Stimulated activated CD4-positive, alpha-beta T cell treated with anti-CD3 and anti-CD28 coated beads, Interleukin-1b, Interleukin-23, amount 100 ng/mL, for 1 hour (primary cell): ENCODE measurements at regions not wholly inside any gene's neighbourhood (a gene's known extent, or its start where the extent isn't known, plus 50 kb on each side); places are given as distances from the start of the nearest gene placed in this dataset.

Experiments used
- DNase-seq, 2 donors: peaks; one replicate each; pipeline ENCODE4 v3.0.0-alpha.2; 2020; ENCODE audit warnings: low read depth in 2 of 2

GRCh38 chr7:113460067-113460466, 341.7 kb upstream of the SMIM30 start:
- DNase-seq, result no peak

DNA sequence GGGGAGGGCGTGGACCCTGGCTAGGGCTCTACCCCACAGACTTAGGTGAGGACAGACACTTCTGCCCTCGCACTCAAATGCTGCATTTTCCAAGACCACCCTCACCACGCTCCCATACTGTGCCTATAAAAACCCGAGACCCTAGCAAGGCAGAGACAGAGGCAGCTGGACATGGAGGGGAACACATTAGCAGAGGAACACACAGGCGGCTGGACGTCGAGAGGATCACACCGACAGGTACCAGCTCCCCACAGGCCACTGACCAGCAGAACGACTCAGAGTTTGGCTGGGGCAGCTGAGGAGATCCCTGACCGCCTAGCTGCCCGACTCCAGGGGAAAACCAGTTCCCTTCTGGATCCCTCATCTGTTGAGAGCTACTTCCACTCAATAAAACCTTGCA, 338.2 kb upstream of the SMIM30 start:
- no peak for DNase-seq

DNA sequence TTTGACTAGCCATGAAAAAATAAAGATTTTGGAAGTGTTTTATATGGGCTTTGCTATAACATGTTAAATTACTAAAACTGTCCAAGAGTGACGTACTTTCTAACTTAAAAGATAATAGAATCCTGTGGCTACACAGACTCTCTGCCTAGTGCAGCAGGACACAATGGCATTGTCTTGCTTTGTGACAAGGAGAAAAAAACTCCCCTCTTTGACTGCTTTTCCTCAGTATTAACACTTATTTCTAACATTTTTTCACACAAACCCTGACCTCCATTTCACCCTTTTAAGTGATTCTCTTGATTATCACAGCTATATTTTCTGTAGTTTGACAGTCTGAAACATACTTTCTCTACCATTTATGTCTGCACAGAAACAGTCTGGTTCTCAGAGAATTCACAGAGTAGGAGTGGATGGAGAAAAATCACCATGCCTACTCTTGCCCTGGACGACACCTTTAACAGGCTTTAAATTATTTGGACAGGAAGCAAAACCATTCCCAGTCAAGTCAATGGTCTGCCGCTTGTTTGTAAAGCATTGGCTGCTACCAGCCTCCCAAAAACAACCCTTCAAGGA, 336.3 kb upstream of the SMIM30 start:
- no peak for DNase-seq

GRCh38 chr7:113452245-113452644, 333.9 kb upstream of the SMIM30 start:
- no peak for DNase-seq

DNA sequence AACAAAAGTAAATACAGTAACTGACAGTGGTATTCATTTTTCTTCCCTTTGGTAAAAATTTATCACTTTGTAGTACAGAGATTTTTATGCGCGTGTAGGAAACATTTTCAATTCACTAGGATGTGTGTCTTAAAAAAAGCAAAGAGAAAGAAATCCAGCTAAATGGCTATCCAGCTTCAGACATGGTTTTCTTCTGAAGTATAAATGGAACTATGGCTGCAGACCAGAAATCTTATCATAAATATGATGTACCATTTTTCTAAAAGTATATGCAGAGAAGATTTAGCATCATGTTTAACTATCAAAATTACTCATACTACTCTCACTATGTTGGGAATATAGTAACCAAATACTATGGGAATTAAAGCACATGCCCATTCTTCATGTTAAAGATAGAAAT, 328.4 kb upstream of the SMIM30 start:
- no peak for DNase-seq

- no peak for DNase-seq
Measured at GRCh38 chr7:113446391-113446790, 328.0 kb upstream of the SMIM30 start.

DNA sequence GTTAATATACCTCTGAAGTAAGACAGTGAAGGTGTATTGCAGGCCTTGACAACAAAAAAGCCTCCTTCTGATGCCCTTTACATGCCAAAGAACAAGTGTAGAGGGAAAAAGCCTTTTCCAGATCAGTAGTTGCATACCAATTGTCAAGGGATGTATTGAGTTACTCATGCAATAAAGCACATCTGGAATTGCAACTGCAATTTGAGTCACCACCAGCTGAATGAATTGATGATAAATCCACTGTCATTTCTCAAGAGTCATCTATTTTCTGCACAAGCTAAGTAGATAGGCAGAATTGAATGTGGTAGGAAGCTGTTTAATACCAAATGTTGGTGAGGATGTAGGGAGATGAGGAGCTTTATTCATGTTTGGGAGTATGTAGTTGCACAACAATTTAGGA, 325.9 kb upstream of the SMIM30 start:
- DNase-seq, result no peak

GRCh38 chr7:113440173-113440572, 321.8 kb upstream of the SMIM30 start:
- no peak for DNase-seq

DNA sequence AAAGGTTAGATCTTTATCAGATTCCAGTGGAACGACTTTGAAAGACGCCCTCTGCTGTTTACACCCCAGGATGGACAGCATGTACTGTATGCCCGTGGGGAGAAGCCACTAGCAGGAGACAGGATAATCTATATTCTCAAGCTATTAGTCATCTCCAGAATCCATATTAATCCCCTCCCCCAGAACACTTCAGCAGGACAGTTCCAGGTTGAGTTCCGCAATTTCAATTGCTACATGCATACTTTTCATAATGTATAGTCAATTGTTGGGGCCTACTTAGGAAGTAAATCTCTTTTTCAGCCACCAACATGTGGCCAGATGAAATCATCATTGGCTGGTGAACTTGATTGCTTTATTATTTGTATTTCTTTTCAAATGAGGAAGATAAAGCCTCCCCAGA, 313.1 kb upstream of the SMIM30 start:
- no peak for DNase-seq

DNA sequence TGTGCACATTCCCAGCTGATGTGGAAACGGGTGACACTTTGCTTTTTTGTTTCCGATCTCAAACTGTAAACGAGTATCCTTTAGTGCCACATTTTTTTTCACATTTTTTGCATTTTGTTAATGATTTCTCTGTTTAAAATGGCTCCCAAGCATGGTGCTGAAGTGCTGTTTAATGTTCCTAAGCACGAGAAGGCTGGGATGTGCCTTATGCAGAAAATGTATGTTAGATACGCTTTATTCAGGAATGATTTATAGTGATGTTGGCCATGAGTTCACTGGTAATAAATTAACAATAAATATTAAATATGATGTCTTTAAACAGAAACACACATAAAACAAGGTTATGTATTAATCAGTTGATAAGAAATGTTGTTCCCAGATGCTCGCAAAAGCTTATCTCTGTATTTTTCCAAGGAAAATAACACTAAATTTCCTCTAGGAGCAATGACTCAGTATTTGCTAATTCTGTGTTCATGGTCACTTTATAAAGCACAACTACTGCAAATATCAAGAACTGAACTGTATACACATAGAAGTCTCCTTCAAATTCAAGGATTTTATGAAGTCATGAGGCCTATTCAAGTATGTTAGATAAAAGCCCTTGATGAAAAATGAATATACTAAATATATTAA, 305.9 kb upstream of the SMIM30 start:
- no peak for DNase-seq

- DNase-seq, result peak; percentile 41 to 47
Measured at GRCh38 chr7:113421696-113422330, 303.5 kb upstream of the SMIM30 start.

GRCh38 chr7:113414401-113415035, 296.2 kb upstream of the SMIM30 start:
- DNase-seq, result no peak

GRCh38 chr7:113412410-113412809, 294.1 kb upstream of the SMIM30 start:
- DNase-seq, result no peak

GRCh38 chr7:113410796-113411195, 292.4 kb upstream of the SMIM30 start:
- no peak for DNase-seq

GRCh38 chr7:113408999-113409398, 290.6 kb upstream of the SMIM30 start:
- no peak for DNase-seq

DNA sequence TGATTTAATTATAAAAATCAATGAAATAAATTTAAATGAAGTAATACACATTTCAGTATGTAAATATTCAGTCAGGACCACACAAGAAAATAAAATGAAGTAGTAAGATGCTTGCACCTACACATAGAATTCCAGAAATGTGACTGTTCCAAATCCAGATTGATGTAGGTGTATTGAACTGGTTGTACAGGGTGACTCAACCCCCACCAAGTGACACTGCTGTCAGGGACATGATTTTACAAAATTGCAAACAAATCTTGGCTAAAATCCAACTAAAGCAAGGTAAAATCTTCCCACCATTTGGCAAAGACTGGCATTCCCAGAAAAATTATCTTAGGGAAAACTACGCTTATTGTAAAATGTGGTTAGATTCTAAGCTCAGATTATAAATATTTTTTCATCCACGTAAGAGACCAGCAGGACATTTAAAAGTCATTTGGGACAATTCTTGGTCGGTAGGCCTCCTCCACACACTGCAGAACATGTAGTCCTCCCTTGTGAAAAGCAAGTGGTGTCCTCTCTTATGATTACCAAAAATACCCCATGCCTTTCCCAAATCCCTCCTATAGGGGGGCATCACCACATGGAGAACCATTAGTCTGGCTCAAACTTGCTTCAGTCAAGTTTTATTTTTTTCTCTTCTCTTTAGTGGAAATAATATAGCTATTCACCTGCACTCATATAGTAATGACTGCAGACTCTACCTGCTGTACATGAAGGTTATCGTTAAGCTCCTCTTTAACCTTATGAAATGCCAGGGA, 287.1 kb upstream of the SMIM30 start:
- no peak for DNase-seq

DNA sequence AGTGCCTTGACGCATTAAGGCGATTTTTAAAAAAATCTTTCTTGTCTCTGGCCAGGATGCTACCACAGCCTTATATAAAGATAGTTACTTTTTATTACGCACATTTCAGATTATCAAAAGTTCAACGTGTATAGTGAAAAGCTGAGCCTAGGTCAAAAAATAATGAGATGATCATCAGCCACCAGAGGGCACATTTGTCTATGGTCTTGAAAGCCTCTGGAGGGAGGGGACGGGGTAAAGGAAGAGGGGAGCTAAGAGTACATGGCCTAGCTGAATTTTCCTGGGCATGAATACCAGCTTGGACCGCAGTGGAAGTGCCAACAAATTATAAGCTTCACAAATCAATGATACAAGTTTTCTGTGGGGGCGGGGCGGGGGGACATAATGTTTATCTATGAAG, 285.9 kb upstream of the SMIM30 start:
- DNase-seq, result no peak

DNA sequence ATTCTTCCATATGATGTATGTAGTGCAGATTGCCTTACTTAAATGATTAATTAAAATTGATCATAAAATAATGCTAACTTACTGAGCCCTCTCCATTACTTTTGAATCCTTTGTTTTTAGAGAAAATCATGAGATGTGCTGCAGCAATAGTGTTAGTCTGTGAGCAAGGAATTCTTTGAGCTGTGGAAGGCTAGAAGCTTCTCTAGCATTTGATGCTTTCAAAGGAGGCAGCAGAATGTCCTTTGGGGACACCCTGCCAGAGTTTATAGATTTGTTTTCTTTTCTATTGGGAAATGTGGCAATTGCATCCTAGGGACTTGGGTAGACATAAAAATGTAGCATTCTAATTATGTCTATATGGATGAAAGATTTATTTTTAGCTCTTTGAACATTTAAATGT, 284.1 kb upstream of the SMIM30 start:
- DNase-seq, result no peak

- DNase-seq, result no peak
Measured at GRCh38 chr7:113402005-113402404, 283.7 kb upstream of the SMIM30 start.

- no peak for DNase-seq
Measured at GRCh38 chr7:113394856-113395255, 276.5 kb upstream of the SMIM30 start.

DNA sequence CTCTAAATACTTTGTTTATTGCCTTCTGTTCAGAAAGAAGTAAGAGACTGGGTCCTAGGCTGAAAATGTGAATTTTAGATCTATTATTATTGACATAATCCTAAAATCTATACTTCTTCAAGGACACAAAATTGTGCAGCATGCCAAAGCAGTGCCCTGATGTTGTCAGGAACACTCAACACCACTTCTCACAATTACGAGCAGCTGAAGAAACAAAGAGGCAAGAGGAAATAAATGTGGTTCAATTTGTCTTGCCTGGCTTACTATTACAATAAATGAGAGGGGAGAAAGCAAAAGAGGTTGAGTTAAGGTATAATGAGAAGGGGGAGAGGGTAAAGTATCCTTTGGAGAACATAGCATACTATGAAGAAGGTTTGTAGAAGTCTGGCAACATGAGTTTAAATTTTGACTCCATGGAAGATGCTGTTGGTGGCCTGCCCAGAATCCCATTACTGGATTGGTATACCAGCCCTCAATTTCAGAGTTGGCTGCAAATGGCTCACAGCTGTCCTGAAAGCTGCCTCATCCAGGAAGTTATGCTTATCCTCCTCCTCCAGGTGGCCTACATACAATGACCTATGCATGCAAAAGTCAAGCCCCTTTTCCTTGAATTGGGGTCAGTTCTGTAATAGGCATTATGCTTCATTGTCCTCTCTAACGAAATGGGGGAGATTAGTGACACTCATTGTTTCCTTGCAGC, 274.6 kb upstream of the SMIM30 start:
- no peak for DNase-seq

- no peak for DNase-seq
Measured at GRCh38 chr7:113392421-113392820, 274.1 kb upstream of the SMIM30 start.
